ENCODE measurements at regions not wholly inside any gene's neighbourhood (a gene's known extent, or its start where the extent isn't known, plus 50 kb on each side); places are given as distances from the start of the nearest gene placed in this dataset.

DNA sequence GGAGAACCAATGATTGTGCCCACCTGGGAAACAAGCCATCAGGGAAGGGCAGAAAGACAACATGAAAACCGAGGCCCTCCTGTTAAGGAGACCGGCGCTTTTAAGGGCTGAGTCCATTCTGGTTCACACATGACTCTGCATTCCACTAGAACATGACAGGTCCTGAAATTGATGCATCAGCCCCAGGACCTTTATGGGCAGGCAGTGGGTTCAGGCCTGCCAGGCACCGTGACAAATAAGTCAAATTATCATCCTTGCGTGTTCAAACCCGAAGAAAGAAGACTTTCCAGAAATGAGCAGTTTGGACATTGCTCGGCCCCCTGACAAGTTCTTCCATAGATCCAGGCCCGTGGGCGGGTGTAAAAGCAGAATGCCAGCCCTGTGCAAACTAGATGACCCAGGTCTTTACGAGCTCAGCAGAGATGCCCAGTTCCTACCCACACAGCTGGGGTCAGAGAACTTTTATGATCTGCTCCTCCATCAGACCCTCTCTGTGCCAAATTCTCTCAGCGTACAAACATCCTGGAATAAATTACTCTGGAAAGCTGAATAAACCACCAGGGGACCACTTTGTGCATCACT lies 295.5 kb upstream of the WWC1 start:
- DNase-seq (ENCODE audit: low read depth), result peak; percentile 96
- TF ChIP-seq, protein P1, sequence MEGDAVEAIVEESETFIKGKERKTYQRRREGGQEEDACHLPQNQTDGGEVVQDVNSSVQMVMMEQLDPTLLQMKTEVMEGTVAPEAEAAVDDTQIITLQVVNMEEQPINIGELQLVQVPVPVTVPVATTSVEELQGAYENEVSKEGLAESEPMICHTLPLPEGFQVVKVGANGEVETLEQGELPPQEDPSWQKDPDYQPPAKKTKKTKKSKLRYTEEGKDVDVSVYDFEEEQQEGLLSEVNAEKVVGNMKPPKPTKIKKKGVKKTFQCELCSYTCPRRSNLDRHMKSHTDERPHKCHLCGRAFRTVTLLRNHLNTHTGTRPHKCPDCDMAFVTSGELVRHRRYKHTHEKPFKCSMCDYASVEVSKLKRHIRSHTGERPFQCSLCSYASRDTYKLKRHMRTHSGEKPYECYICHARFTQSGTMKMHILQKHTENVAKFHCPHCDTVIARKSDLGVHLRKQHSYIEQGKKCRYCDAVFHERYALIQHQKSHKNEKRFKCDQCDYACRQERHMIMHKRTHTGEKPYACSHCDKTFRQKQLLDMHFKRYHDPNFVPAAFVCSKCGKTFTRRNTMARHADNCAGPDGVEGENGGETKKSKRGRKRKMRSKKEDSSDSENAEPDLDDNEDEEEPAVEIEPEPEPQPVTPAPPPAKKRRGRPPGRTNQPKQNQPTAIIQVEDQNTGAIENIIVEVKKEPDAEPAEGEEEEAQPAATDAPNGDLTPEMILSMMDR (IDR thresholded peaks at IDR 0.05; ENCODE audit: insufficient read depth, low read depth, low read length, missing control alignments), result no peak
- H3K4me3 ChIP-seq (ENCODE audit: low read length), result no peak overlapping the region

DNA sequence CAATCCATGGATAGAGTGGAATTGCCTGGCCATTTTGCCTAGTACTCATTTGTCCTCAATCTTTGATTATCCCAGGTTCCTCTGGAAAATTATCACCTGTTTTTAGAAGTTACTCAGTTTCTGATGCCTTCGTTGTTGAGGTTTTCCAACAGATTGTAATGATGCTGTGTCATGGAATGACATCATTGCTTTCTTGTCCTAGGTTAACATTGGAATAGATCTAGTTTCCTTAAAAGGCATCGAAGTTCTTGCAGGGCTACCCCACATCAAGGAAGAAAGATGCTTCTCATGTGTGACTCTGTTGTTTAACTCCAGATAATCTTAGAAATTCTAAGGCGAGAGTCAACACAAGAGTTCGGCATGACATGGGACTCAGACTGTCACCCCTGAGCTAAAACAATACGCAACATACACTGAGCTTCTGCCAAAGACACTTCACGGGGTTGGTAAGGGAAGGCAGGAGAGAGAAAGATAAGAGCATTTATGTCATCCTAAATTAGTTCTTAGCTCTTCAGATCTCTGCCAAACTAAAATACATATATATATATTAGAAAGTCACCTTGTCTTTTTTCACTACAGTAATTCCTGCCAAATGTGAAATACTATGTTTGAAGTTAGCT lies 293.2 kb upstream of the WWC1 start:
- DNase-seq (ENCODE audit: low read depth), result peak; percentile 29
- TF ChIP-seq, protein P1 (IDR thresholded peaks at IDR 0.05; ENCODE audit: insufficient read depth, low read depth, low read length, missing control alignments), result no peak
- H3K4me3 ChIP-seq (ENCODE audit: low read length), result no peak overlapping the region

DNA sequence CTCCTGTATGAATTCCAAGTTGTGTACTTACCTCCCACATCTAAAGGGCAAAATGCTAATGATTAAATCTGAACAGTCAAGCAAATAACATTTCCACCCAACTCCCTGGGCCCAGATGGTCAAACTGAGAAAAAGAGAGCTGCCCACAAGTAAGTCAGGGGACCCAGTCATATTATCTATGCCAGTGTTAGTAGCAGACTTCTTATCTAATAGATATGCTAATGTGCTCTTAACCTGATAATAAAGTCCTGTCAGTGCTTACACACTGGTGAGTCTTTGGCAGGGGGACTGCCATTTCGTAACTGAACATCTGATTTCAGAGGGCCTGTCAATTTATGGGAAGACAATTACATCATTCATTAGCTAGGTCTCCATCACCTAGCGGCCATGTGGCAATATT lies 292.3 kb upstream of the WWC1 start:
- no peak overlapping the region for H3K4me3 ChIP-seq (ENCODE audit: low read length)
- no peak for DNase-seq (ENCODE audit: low read depth)
- TF ChIP-seq, protein P1 (IDR thresholded peaks at IDR 0.05; ENCODE audit: insufficient read depth, low read depth, low read length, missing control alignments), result no peak

DNA sequence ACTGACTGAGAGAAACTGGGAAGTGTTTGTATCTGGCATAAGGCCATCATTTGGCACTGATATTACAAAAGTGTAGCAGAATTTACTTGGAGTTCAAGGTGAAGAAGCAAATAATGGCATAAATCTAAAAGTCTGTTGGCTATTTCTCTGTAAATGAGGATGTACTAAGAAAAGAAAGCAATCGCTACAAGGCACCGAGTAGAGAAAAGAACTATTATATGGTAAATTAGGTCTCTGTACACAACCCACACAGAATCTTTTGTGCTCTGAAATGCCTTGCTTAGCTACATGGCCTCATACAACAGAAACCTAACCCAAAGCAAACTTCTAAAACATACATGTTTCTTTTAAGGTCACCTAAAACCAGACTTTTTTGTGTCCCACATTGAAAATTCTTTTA lies 290.1 kb upstream of the WWC1 start:
- DNase-seq (ENCODE audit: low read depth), result no peak
- TF ChIP-seq, protein P1 (IDR thresholded peaks at IDR 0.05; ENCODE audit: insufficient read depth, low read depth, low read length, missing control alignments), result no peak
- H3K4me3 ChIP-seq (ENCODE audit: low read length), result no peak overlapping the region

DNA sequence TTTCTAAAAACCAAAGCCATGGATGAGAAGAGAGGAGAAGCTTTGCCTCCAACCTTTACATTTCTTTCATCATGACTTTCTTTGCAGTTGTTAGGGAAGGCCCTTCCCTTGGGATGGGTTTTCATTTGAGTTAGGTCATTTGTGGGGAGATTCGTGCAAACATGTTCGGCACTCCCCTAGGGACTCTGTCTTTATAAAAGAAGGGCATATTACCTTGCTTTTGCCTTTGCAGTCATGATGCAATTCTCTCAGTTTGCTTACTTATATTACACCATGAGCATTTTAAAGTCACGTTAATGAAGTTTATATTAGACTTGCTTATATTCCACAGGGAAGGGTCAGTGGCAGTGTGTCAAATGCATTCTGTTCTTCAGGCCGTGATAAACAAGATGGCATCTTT lies 289.3 kb upstream of the WWC1 start:
- peak; percentile 82 for DNase-seq (ENCODE audit: low read depth)
- TF ChIP-seq, protein P1 (IDR thresholded peaks at IDR 0.05; ENCODE audit: insufficient read depth, low read depth, low read length, missing control alignments), result no peak

DNA sequence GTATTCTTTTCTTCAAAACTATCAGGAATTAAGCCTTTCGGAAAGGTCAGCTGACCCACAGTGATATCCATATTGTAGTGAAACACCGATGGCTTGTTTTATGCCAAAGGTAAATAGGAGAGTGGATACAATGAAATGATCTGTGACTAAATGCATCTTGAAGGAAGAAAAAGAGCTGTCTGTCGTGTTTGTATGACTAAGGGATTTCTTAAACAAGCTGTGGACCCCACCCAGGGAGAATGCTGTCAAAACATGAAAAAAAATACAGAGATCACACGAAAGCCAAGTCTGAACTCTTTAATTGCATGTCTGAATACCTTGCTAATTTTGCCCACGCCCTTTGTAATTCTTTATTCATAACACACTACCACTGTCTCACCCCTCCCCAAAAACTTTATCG lies 286.4 kb upstream of the WWC1 start:
- TF ChIP-seq, protein P1 (IDR thresholded peaks at IDR 0.05; ENCODE audit: insufficient read depth, low read depth, low read length, missing control alignments), result no peak
- H3K4me3 ChIP-seq (ENCODE audit: low read length), result no peak overlapping the region
- DNase-seq (ENCODE audit: low read depth), result peak; percentile 89

More for the DNA sequence above, 289.3 kb upstream of the WWC1 start:
- no peak overlapping the region for H3K4me3 ChIP-seq (ENCODE audit: low read length)

DNA sequence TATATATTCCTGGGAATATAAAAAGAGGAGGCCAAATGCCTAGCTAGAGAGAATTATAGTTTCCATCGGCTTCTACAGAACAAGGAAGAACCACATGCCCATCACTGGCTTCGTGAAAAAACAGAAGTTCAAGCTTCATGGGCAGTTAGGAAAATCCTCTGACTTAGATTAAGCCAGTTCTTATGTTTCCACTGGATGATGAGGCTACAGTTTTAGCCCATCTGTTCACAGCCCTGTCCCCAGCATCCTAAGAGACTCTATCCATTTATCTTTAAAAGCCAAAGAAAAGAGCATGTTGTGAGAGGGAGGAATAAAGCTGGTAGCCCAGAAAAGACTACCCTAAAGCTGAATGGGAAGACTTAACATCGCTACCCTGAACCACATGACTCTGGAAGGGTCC lies 285.5 kb upstream of the WWC1 start:
- no peak overlapping the region for H3K4me3 ChIP-seq (ENCODE audit: low read length)
- no peak for DNase-seq (ENCODE audit: low read depth)
- TF ChIP-seq, protein P1 (IDR thresholded peaks at IDR 0.05; ENCODE audit: insufficient read depth, low read depth, low read length, missing control alignments), result no peak
